HG02610 (cell line): ENCODE measurements at regions not wholly inside any gene's neighbourhood (a gene's known extent, or its start where the extent isn't known, plus 50 kb on each side); places are given as distances from the start of the nearest gene placed in this dataset.

ENCODE experiments used
- ATAC-seq: cut with Tn5 transposase; IDR thresholded peaks from one replicate; pipeline ENCODE4 v1.9.1; 2021; ENCODE audit warnings: mild to moderate bottlenecking, moderate library complexity; ENCODE audit not compliant: unreplicated experiment

DNA sequence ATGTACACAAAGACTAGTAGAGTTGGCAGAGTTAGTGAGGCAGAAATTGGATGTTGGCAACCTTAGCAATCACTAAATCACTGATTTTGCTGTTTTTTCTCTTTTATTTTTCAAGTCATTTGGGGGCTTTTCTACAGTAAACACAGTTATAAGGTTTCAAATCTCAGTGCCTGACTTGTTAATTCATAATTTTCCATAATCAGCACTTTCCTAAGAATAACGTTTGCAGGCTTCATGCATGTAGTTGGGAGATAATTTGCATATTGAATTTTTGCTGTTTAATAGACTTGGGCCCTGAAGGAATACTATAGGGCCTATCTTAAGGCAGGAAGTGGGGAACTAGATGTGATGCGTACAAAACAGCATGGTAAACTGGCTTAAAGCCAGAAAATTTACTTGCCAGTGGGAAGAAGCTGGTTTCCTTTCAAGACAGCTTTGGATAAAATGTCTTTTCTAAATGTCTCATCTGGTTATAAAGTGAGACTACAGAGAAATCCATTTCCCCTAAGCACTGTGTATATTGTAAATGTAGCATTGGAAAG lies 127.2 kb upstream of the SMIM21 start:
- no peak for ATAC-seq

DNA sequence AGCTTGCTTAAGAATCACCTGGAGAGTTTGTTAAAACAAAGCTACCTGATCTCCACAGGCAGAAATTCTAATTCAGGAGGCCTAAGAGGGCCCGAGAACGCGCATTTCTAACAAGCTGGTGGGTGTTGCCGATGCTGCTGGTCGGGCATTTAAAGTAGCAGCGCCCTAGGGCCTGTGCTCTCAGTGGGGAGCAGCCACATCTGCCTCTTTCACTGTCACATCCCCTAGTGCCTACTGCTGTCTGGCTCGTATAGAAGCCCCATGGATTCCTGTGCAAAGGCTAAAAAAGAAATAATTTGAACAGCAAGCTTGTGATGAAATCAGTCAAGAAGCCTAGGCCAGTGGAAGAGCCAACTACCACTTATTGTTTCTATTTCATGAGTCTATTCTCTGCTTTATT lies 126.7 kb upstream of the SMIM21 start:
- ATAC-seq = no peak

- no peak for ATAC-seq
Observed at GRCh38 chr18:75553021-75553420, 125.5 kb upstream of the SMIM21 start.

DNA sequence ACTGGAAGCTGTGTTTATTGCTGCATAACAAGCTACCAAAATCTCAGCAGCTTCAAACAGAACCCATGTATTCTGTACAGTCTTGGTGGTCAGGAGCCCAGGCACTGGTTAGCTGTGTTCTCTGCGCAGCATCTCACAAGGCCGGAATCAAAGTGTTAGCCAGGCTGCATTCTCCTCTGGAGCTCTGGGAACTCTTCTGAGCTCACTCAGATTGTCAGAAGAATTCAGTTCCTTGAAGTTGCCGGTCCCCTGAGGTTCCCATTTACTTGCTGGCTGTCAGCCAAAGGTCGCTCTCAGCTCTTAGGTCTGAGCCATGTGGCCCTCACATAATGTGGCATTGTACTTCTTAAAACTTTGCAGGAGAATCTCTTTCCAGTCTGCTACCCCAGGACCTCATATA lies 123.6 kb upstream of the SMIM21 start:
- no peak for ATAC-seq

DNA sequence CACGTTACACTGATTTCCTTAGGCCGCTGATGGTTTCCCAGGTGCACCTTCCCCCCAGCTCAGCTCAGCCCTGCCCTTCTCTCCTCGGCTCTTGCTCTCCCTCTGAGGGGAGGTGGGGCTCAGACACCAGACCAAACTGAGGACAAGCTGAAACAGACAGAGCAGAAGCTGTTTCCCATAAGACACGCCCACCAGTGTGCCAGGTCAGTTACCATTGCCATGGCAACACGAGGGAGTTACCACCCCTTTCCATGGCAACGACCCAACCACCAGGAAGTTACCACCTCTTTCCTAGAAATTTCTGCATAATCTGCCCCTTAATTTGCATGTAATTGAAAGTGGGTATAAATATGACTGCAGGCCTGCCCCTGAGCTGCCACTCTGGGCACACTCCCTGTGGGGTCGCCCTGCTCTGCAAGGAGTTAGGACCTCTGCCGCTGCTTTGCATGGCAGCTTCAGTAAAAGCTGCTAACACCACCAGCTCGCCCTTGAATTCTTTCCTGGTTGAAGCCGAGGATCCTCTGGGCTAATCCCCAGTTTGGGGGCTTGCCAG lies 120.9 kb upstream of the SMIM21 start:
- no peak for ATAC-seq

- no peak for ATAC-seq
Observed at GRCh38 chr18:75546964-75547363, 119.5 kb upstream of the SMIM21 start.

- ATAC-seq = no peak
Observed at GRCh38 chr18:75545189-75545588, 117.7 kb upstream of the SMIM21 start.

DNA sequence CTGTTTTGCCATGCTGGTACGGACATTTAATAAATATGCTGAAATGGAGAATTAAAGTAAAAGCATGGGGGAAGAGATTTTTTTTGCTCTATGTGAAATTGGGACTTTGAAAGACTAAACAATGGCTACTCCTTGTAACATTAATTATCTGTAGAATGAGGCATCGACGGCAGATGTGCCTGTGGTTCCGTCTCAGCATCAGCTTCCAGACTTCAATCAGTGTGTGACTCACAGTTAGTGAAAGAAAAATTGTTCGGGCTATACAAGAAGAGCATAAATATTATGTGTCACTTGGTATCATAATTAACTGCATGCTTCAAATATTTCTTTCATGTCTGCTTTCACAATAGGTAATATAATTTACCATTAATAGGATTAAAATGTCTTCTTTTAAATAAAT lies 117.0 kb upstream of the SMIM21 start:
- ATAC-seq = no peak

DNA sequence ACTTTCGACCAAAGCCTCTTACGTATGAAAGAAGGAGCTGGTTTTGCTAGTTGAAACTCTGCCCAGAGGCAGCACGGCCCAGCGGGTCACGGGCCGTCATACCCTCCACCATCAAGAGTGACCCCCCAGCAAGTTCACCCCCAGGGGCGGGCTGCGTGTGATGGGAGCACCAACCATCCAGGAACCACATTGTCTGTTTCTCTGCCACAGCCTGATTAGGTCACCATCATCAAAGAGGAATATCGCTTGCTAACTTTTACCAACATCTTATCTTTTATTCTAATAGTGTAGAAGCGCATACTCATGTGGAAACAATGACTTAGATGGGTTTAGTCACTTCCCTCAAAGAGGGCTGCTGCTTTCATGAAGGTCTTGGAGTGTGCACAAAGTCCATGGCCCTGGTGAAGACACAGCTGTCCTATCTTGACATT lies 116.6 kb upstream of the SMIM21 start:
- no peak for ATAC-seq

DNA sequence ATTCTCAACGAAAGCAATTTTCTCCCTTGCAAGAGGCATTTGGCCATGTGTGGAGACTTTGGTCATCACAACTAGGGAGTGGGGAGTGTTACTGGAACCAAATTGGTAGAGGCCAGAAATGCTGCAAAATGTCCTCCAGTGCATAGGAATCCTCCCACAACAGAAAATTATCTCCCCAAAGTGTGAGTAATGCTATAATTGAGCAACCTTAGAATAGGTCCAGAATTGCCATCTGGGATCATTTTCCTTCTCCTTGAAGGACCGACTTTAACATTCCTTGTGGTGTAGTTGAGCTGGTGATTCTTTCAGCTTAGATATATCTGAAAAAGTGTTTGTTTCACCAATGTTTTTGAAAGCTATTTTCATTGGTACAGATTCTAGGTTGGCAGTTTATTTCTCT lies 111.2 kb upstream of the SMIM21 start:
- no peak for ATAC-seq

GRCh38 chr18:75533950-75534349 lies 106.4 kb upstream of the SMIM21 start:
- no peak for ATAC-seq

DNA sequence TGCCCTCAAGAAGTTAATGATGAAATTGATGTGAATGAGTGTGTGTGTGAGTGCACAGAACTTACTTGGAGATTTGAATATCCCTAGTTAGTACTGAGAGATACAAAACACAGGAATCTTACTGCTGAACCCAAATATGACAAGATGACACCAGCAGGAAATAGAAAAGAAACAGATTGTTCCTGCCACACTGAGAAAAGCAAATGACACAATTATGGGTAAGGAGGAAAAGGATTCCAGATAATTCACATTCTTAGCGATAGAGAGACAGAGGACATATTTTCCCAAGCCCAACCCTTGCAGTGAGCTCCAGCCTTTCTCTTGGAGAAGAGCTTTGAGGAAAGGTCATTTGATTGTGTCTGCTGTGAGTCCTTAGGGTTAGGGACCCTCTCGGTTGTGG lies 105.7 kb upstream of the SMIM21 start:
- ATAC-seq = no peak

GRCh38 chr18:75531851-75532459 lies 104.5 kb upstream of the SMIM21 start:
- no peak for ATAC-seq

DNA sequence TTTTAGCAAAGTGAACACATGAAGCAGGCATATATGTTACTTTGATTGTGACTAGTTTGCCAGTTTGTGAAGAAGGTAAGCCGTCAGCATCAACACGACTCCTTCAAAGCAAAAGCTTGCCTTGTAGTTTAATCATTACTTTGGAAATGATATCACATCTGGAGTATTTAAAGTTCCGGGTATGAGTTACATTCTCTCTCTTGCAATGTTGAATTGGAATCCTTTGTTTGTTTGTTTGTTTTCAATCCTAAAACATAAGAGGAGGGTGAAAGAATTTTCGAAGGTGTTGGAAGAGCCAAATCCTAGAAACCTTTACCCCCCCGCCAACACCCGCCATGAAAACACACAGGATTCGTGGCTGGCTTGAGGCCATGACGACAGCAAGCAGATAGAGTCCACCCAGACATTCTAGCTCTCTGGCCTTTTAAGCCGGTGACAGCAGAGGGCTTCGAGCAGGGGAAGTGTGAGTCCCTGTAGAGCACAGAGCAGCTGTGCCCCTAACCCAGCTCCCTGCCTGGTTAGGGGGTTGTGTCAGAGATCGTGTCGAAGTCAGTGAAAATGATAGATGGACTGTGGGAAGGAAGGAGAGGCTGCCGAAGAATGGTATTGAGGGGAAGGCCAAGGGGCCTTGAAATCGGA lies 103.8 kb upstream of the SMIM21 start:
- no peak for ATAC-seq

DNA sequence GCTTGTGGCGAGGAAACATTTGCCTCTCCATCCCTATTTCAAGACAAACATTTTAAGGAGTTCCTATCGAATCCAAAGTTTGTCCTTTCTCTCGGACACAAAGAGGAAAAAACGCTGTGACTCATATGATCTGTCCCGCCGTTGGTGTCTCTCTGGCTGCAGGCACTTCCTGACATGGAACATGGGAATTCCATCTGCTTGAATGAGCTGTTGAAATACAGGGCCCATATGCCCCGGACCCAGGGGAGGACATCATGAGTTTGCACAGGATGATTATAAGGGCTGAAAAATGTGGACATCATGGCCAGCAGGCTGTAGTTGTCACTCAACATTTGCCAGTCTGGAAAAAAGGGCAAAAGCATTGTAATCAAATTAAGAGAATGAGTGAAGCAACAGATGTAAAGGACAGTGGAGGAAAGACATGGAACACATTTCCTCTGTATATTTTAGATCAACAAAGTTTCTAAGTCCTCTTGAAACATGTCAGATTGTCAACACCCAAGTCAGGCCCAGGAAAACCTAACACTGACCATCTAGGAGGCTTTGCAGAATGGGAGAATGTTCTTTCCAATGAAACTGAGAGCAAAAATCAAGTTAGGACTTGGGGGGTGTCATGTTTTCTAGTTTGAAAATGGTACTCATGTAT lies 103.2 kb upstream of the SMIM21 start:
- no peak for ATAC-seq

DNA sequence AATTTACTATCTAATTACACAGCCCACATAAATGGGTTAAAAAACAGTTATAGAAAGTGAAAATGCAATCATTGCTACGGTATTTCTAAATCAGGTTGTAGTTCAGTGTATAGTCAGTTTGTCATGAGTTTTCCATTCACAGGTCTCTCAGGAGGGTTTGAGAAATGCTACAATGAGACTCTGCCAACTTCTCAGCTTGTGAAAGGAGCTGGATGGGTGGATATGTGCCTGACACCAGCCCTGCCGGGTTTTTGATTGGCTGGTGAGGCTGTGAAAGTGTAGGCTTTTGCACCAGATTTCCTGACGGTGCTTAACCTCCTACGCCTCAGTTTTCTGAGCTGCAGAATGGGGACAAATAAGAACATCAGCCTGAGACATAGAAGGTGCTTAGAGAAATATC lies 102.6 kb upstream of the SMIM21 start:
- ATAC-seq = no peak

DNA sequence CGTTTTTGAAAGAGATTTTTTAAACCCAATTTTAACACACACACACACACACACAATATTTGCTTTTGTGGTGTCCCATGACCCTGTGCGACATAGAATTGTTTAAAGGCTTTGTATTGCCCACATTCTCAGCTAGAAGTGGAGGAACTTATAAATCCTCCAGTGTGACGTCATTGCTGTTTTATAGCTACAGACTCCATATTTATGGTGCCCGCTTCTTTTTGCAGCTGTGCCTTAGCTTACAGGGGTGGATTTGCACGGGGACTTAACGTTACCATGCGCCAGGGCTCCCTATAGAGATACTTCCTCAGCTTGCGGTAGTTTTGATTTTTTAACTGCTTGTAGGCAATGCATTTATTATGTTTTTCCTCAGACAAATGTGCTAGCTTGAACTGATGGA lies 101.9 kb upstream of the SMIM21 start:
- ATAC-seq = no peak

DNA sequence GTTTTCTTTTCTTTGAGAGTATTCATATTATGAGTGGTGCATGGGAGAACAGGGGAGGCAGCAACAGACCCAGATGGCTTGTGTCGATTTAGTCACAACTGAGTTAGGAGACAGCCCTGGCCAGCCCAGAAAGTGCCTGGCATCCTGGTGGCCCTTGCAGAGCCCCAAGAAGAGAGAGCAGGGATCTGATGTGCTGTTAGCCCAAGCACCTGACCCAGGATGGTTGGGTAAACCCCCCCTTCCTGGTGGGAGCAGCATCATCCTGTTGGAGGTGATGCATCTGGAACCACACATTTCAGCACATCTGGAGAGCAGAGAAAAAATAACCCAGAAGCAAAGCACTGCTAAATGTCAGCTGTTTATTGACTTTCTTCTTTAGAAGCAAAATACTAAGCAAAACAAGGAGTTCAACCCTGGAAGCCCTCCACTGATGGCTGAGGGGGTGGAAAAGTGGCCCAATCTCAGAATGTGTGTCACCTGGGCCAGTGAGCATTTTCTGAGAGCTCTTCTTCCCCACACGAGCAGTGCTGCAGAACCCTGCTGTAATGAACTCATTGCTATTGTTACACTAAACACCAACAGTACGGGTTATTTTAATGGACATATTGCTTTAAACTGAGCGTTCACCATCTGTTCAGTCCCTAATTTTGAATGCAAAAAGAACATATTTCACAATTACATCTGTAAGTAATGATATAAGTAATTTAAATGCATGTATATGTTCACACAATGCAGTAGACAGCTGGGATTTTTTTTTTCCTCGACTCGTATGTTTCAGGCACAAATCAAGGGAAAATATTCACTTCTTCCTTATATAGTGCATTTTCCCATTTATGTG lies 100.6 kb upstream of the SMIM21 start:
- ATAC-seq = no peak

DNA sequence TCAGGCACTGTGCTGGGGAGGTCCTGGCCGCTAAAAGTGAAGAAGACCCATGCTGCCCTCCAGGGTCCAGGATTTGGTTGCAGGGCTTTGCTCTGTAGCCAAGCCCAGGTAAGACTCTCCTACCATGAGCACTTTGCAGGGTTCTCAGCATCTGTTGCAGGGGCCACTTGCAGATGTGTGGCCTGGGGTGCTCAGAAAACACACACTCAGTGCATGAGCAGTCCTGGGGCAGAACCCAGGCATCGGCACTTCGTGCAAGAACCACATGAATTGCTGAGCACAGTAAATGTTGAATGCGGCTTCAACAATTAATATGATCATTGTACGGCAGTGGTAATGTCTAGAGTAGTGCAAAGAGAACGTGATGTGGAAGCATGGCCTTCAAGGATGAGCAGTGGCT lies 98.5 kb upstream of the SMIM21 start:
- ATAC-seq = no peak

GRCh38 chr18:75525331-75525730 lies 97.8 kb upstream of the SMIM21 start:
- no peak for ATAC-seq

GRCh38 chr18:75524841-75525240 lies 97.3 kb upstream of the SMIM21 start:
- ATAC-seq = no peak
